DMS114 treated with DMSO at 0.1 percent for 48 hours (cell line): ENCODE measurements at regions not wholly inside any gene's neighbourhood (a gene's known extent, or its start where the extent isn't known, plus 50 kb on each side); places are given as distances from the start of the nearest gene placed in this dataset.
A peak's percentile ranks its signal among the peaks of the same experiment; 100 is the strongest.

Experiments used
- DNase-seq: peaks from one replicate; lab custom pipeline; 2025; ENCODE audit not compliant: unreplicated experiment; lab: John Stamatoyannopoulos, UW

- DNase-seq, result no peak
These were observed 540.8 kb upstream of the SPHKAP start for GRCh38 chr2:228722311-228722710.

GRCh38 chr2:228720895-228721294, 539.4 kb upstream of the SPHKAP start:
- no peak for DNase-seq

- no peak for DNase-seq
These were observed 528.4 kb upstream of the SPHKAP start for GRCh38 chr2:228709788-228710371.

GRCh38 chr2:228707846-228708245, 526.4 kb upstream of the SPHKAP start:
- DNase-seq, result no peak

- DNase-seq, result no peak
These were observed 523.8 kb upstream of the SPHKAP start for GRCh38 chr2:228705318-228705717.

GRCh38 chr2:228703152-228703551, 521.7 kb upstream of the SPHKAP start:
- no peak for DNase-seq

- no peak for DNase-seq
These were observed 520.0 kb upstream of the SPHKAP start for GRCh38 chr2:228701506-228701905.

- no peak for DNase-seq
These were observed 519.2 kb upstream of the SPHKAP start for GRCh38 chr2:228700638-228701037.

- no peak for DNase-seq
These were observed 518.4 kb upstream of the SPHKAP start for GRCh38 chr2:228699888-228700287.

GRCh38 chr2:228699400-228699799, 517.9 kb upstream of the SPHKAP start:
- DNase-seq, result no peak

- DNase-seq, result no peak
These were observed 517.5 kb upstream of the SPHKAP start for GRCh38 chr2:228698963-228699362.

GRCh38 chr2:228697456-228697855, 516.0 kb upstream of the SPHKAP start:
- DNase-seq, result no peak

- DNase-seq, result no peak
These were observed 509.2 kb upstream of the SPHKAP start for GRCh38 chr2:228690681-228691080.

GRCh38 chr2:228689053-228689452, 507.6 kb upstream of the SPHKAP start:
- no peak for DNase-seq

GRCh38 chr2:228688007-228688645, 506.6 kb upstream of the SPHKAP start:
- DNase-seq, result no peak

- DNase-seq, result no peak
These were observed 500.5 kb upstream of the SPHKAP start for GRCh38 chr2:228681979-228682378.

- DNase-seq, result peak; percentile 1
These were observed 499.9 kb upstream of the SPHKAP start for GRCh38 chr2:228681426-228681825.

GRCh38 chr2:228678110-228678509, 496.6 kb upstream of the SPHKAP start:
- no peak for DNase-seq

- no peak for DNase-seq
These were observed 494.2 kb upstream of the SPHKAP start for GRCh38 chr2:228675646-228676045.

- no peak for DNase-seq
These were observed 493.6 kb upstream of the SPHKAP start for GRCh38 chr2:228675091-228675490.

GRCh38 chr2:228673876-228674554, 492.5 kb upstream of the SPHKAP start:
- DNase-seq, result no peak

GRCh38 chr2:228669690-228670089, 488.2 kb upstream of the SPHKAP start:
- DNase-seq, result no peak
